ENCODE measurements at regions not wholly inside any gene's neighbourhood (a gene's known extent, or its start where the extent isn't known, plus 50 kb on each side); places are given as distances from the start of the nearest gene placed in this dataset.

DNA sequence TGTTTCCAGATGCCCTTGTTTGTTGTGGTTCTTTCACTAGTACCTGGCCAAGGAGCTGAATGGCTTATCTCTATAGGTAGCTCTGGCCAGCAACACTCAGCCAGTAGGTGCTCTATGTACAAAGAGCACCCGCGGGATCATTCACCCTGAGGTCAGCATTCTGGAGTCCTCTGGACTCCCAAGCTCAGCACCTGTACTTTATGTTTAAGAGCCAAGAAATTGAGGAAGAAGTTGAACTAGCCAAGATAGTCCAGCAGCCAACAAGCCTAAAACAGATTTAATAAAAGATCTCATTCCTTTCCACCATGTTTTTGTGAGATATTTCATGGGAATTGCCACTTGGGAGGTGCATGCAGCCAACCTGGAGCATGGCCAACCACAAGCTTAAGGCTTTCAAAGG, 242.6 kb upstream of the PAPPA start:
- no peaks in the 10 kb centered on the region for H3K36me3 ChIP-seq
- H3K9me3 ChIP-seq = no peaks in the 10 kb centered on the region
- TF ChIP-seq, protein P1, sequence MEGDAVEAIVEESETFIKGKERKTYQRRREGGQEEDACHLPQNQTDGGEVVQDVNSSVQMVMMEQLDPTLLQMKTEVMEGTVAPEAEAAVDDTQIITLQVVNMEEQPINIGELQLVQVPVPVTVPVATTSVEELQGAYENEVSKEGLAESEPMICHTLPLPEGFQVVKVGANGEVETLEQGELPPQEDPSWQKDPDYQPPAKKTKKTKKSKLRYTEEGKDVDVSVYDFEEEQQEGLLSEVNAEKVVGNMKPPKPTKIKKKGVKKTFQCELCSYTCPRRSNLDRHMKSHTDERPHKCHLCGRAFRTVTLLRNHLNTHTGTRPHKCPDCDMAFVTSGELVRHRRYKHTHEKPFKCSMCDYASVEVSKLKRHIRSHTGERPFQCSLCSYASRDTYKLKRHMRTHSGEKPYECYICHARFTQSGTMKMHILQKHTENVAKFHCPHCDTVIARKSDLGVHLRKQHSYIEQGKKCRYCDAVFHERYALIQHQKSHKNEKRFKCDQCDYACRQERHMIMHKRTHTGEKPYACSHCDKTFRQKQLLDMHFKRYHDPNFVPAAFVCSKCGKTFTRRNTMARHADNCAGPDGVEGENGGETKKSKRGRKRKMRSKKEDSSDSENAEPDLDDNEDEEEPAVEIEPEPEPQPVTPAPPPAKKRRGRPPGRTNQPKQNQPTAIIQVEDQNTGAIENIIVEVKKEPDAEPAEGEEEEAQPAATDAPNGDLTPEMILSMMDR (IDR thresholded peaks at IDR 0.05; ENCODE audit: low read depth, low read length) = no peak
- H3K27me3 ChIP-seq = no peaks in the 10 kb centered on the region
- no peak for DNase-seq
- no peak overlapping the region for H3K4me3 ChIP-seq (ENCODE audit: low read depth, low read length)
- no peaks in the 10 kb centered on the region for H3K4me1 ChIP-seq

- TF ChIP-seq, protein P1 (IDR thresholded peaks at IDR 0.05; ENCODE audit: low read depth, low read length) = no peak
- DNase-seq = no peak
- no peaks in the 10 kb centered on the region for H3K27me3 ChIP-seq
- no peaks in the 10 kb centered on the region for H3K36me3 ChIP-seq
- H3K9me3 ChIP-seq = no peaks in the 10 kb centered on the region
- no peaks in the 10 kb centered on the region for H3K4me1 ChIP-seq
- no peak overlapping the region for H3K4me3 ChIP-seq (ENCODE audit: low read depth, low read length)
These were observed 241.5 kb upstream of the PAPPA start for GRCh38 chr9:115912086-115912485.

DNA sequence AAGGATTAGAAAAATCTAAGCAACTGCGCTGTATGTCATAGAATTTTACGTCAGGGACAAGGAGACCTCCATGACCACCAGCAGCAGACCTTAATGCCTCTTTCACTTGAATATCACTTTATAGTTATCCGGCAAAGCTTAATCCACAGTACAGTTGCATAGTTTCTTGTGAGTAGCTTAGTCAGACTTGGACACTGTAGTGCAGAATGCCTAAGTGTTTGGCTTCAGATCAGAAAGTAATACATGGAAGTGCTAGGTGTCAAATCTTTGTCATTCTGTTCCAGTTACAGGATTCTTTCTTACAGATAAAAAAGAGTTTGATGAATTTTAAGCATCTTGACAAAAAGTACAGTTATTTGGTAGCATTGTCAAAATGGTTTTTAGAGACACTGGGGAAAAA, 239.9 kb upstream of the PAPPA start:
- Histone ChIP-seq H3K4me3 (ENCODE audit: low read depth, low read length) (no peak overlapping the region), H3K4me1 (no peaks in the 10 kb centered on the region), H3K36me3 (no peaks in the 10 kb centered on the region), H3K9me3 (no peaks in the 10 kb centered on the region), H3K27me3 (no peaks in the 10 kb centered on the region)
- DNase-seq = no peak
- TF ChIP-seq, protein P1 (IDR thresholded peaks at IDR 0.05; ENCODE audit: low read depth, low read length) = no peak

DNA sequence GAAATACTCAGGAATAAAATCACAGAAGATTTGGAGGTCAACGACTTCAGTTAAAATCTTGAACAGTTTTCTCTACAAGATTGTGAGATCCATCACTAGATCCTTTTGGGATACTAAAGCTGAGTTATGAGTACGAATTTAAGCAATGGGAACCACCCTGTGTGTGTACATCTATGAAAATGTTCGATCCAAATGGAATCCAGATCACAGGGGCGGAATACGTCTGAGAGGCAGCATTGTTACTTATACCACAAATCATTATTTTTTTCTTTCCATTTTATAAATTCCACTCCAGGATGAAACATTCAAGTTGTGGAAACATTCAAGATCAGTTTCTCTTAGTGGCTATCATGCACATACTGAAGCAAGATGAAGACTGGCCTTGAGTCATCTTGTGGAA, 239.3 kb upstream of the PAPPA start:
- no peak for DNase-seq
- TF ChIP-seq, protein P1 (IDR thresholded peaks at IDR 0.05; ENCODE audit: low read depth, low read length) = no peak
- Histone ChIP-seq H3K27me3 (no peaks in the 10 kb centered on the region), H3K36me3 (no peaks in the 10 kb centered on the region), H3K9me3 (no peaks in the 10 kb centered on the region), H3K4me1 (no peaks in the 10 kb centered on the region), H3K4me3 (ENCODE audit: low read depth, low read length) (no peak overlapping the region)

- H3K27me3 ChIP-seq = no peaks in the 10 kb centered on the region
- no peak for DNase-seq
- no peaks in the 10 kb centered on the region for H3K4me1 ChIP-seq
These were observed 232.3 kb upstream of the PAPPA start for GRCh38 chr9:115921301-115921700.

GRCh38 chr9:115922444-115922843, 231.1 kb upstream of the PAPPA start:
- no peaks in the 10 kb centered on the region for H3K27me3 ChIP-seq
- H3K4me1 ChIP-seq = no peaks in the 10 kb centered on the region
- H3K4me3 ChIP-seq (ENCODE audit: low read depth, low read length) = no peak overlapping the region
- no peak for DNase-seq
- H3K9me3 ChIP-seq = no peaks in the 10 kb centered on the region; the same call in 1 of the 2 replicates
- TF ChIP-seq, protein P1 (IDR thresholded peaks at IDR 0.05; ENCODE audit: low read depth, low read length) = no peak
- H3K36me3 ChIP-seq = no peaks in the 10 kb centered on the region

More at GRCh38 chr9:115921301-115921700, 232.3 kb upstream of the PAPPA start:
- Histone ChIP-seq H3K36me3 (no peaks in the 10 kb centered on the region), H3K4me3 (ENCODE audit: low read depth, low read length) (no peak overlapping the region), H3K9me3 (no peaks in the 10 kb centered on the region)
- TF ChIP-seq, protein P1 (IDR thresholded peaks at IDR 0.05; ENCODE audit: low read depth, low read length) = no peak
